GM18517 (cell line): ENCODE measurements at regions not wholly inside any gene's neighbourhood (a gene's known extent, or its start where the extent isn't known, plus 50 kb on each side); places are given as distances from the start of the nearest gene placed in this dataset.

Source experiments
- ATAC-seq: cut with Tn5 transposase; IDR thresholded peaks from one replicate; pipeline ENCODE4 v1.9.1; 2021; ENCODE audit warnings: mild to moderate bottlenecking, moderate library complexity; ENCODE audit not compliant: unreplicated experiment

DNA sequence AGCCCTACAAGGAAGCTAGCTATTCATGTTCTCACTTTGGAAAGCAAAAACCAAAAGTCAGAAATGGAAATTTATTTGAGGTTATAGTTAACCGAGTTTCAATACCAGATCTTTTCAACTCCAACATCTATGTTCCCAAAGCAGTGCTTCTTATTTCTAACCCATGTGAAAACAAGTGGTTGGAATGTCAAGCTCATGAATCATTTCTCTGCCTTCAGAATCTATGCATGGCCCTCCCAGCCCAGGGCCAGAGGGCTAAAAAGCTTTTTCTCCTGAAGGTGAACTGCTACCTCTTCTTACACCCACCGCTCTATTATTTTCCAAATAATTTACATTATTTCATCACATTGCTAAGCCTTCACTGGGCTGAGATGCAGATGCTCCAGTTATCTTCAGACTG, 158.4 kb downstream of the SP3 start:
- no peak for ATAC-seq

DNA sequence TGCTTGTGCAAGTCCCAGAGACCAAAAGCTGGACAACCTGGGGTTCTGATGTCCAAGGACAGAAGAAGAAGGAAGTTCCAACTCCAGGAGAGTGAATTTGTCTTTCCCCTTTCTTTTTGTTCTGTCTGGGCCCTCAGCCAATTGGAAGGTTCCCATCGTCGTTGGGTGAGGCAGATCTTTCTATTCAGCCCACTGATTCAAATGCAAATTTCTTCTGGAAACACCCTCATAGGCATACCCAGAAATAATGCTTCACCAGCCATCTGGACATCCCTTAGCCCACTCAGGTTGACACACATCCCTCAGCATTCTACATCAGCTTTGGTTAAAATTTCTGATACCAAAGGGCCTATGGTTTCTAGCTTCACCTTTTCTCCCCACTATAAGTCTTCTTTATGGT, 156.5 kb downstream of the SP3 start:
- no peak for ATAC-seq

GRCh38 chr2:173812321-173812720, 152.9 kb downstream of the SP3 start:
- ATAC-seq = no peak

DNA sequence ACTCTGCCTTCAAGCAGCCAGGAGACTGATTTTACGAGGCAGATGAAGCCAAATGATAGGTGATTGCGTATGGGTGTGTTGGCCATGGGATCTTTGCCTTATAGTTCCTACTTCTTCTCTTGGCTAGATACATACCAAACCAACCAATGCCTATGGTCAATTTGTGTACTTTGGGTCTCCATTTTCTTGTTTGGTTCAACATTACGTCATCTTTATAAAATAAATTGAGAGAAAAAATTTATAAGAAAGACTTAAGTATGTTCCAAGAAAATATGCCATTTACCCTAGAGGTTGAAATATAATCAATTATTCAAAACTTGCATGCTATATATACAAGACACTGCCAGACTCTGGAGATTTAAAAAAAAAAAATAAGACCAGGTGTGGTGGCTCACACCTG, 150.9 kb downstream of the SP3 start:
- no peak for ATAC-seq

DNA sequence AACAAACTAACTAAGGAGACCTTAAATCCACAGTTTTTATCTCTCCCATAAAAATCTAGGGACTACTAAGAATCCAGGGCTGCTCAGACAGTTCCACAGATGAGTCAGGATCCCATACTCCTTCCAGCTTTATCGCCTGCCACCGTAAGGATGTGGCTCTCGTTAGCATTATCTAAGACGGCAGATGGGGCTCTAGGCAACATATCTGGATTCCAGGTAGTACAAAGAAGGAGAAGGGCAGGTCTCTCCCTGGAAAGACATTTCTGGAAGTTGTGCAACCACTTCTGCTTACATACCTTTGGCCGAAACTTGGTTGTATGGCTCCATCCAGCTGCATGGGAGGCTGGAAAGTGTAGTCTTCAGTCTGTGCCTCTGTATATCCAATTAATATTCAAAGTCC, 149.4 kb downstream of the SP3 start:
- ATAC-seq = no peak

GRCh38 chr2:173817582-173817981, 147.6 kb downstream of the SP3 start:
- no peak for ATAC-seq

GRCh38 chr2:173818285-173818684, 146.9 kb downstream of the SP3 start:
- no peak for ATAC-seq

DNA sequence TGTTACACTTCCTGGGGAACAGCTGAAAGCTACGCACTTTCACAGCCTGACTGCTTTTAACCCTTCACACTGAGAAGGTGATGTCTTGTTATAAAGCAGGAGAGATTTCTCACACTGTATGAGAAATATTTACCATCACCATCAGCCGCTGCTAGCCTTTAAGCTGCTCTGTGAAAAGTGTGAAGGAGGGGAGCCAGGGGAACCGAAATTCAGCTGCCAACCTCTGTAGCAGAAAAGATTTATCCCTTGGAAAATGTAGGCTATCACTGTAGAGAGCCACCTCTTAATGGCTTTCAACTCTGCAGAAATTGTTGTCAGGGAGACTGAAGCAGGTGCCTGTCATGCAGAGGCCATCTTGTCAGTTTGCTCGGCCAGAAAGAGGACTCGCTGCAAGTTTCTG, 145.3 kb downstream of the SP3 start:
- ATAC-seq = no peak

DNA sequence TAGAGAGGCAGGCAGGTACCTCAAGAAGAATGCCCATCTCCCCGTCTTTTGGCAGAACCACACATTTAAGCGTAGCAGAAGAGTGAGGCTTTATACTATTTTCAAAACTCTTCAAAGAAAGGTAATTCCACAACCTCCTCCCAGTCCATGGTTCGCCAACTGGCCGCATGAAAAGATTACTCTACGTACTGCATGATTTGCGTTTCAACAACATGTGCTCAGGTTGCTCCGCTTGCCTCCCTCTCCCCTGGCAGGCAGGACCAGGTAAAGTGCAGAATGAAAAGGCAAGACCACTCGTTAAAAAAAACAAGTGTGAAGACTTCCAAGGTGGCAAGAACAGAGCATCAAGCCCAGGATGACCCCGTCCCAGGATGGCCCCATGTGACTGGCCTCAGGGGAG, 143.7 kb downstream of the SP3 start:
- no peak for ATAC-seq

DNA sequence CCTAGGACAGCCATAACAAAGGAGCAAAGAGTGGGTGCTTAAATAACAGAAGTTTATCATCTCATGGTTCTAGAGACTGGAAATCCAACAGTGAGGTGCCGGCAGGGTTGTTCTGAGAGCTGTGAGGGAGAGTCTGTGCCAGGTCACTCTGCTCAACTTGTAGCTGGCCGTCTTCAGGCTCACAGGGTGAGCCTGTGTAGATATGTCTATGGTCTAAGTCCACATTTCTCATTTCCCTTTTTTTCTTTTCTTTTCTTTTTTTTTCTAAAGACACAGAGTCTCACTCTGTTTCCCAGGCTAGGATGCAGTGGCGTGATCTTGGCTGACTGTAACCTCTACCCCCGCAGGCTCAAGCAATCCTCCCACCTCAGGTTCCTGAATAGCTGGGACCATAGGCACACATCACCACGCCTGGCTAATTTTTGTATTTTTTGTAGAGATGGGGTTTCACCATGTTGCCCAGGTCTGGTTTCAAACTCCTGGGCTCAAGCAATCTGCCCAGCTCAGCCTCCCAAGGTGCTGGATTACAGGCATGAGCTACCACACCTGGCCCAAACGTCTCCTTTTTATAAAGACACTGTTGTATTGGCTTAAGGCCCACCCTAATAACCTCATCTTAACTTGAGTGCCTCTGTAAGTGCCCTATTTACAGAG, 142.2 kb downstream of the SP3 start:
- no peak for ATAC-seq

DNA sequence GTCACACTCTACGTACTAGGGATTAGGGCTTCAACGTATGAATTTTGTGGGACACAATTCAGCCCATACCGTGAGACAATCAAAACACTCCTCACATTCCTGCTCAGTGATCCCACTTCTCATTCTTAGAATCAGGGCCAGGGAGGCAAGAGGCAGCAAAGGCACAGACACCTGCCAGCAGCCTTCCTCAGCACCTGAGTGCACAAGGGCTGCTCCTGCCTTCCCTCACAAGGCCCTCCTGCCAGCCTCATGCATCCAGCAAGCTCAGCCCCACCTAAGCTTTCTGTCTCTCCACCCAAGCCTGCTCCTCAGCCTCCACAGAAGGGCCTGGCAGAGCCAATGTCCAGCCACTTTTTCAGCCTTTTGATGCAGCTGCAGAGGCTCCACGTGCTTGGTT, 141.6 kb downstream of the SP3 start:
- no peak for ATAC-seq

DNA sequence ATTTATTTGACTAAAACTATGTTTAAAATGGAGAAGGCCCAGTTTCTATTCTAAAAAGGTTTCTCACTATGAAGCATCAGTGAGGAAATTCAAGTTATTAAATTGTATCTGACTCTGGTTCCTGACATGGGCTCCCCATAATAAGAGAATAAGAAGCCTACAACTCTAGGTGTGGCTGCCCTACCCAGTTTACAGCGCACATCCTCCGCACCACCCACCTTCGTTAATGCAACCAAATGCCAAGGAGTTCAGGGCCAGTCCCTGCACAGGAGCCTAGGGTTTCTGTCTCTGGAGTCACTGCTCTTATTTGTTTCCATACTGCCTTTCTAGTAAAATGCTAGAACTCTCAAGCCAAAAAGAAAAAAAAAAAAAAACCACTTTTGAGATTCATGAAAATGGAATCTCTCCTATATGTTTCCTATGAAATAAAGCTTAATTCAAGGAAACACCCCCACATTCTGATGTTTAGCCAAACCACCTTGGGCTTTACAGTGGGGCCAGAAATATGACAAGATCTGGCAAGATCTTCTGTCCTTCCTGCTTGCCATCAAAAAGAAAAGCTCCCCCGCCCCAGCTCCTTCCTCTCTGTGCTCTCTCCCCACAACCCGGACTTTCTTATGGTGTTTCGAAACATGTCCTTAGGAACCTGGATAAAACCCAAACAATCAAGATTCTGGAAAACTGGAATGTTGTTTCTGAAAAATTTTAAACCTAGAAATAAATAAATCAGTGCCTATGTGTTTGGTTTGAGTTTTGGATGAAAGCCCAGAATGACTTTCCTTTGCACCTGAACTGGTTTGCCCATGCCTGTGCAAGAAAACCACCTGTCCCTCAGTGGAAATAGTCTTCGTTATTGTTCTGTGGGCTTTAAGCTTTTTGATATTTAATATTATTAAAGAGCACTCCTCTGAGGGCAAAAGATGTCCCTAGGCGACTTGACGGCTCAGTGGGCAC, 136.7 kb downstream of the SP3 start:
- no peak for ATAC-seq

DNA sequence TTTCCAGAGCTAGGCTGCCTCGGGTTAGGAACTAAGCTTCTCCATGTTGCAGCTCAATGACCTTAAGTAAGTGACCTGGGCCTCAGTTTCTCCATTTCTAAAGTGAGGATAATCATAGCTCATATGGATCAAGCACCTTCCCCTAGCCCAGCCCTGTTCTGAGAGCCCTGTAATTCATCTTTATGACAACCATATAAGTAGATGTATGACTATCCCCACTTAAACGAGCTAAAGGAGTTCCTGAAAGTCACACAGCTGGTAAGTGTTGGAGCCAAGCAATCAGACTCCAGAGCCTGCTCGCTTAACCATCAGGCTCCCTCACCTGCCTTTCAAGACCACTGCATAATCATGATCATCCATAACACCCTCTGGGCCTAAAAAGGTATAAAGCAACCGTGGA, 135.4 kb downstream of the SP3 start:
- ATAC-seq = no peak

DNA sequence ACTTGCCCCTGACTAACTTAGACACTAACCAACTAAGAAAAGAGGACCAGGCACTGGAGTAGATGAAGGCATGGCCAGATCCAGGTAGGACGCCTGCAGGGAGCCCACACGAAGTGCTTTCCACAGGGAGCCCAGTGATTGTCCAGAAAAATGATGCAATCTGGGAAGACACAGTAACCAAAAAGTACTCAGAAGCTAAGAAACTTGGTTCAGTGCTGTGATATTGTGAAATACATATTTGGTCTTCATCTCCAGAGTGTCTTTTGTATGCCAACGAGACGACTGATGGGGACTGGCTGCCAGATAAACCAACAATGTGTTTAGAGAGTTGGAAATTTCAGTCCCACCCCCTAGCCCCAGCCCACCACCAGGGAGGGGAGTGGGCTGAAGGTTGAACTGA, 135.0 kb downstream of the SP3 start:
- no peak for ATAC-seq

- no peak for ATAC-seq
Observed at GRCh38 chr2:173831312-173832229, 133.6 kb downstream of the SP3 start.

- ATAC-seq = no peak
Observed at GRCh38 chr2:173834141-173834540, 131.0 kb downstream of the SP3 start.

GRCh38 chr2:173835726-173836125, 129.4 kb downstream of the SP3 start:
- no peak for ATAC-seq

DNA sequence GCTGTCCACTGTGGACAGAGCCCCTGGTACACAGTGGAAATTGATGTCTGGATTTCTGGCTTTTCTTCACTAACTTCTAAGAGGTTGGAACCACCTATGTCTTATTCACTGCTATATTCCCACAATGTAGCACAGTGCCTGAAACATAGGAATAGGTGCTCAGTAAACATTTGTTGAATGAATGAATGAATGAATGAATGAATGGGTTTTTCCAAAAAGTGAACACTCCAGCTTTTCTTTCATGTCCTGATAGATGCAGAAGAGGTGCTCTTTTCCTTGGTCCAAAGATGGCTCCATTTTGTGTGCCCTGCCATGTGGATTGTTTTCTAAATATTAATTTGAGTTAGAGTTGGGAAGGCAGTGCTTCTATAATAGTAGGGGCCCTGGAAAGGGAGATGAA, 124.1 kb downstream of the SP3 start:
- ATAC-seq = no peak

- ATAC-seq = no peak
Observed at GRCh38 chr2:173843526-173843925, 121.6 kb downstream of the SP3 start.

- ATAC-seq = no peak
Observed at GRCh38 chr2:173851141-173851641, 114.0 kb downstream of the SP3 start.

DNA sequence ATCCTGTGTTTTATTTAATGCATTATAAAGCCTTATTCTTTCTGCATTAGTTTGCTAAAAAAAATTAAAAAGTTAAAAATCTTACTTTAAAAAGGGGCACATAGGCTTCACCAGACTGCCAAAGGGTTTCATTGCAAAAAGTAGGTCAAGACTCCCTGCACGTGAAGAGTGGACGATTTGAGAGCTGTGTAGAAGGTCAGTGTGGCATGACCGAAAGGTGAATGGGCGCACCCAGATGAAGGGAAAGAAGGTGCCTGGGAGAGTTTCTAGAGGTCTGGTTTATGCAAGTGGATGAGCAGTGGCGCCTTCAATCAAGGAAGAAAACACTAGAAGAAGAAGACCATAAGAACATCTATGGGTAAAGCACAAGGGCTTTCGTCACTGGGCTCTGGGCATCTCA, 111.0 kb downstream of the SP3 start:
- no peak for ATAC-seq
